ENCODE measurements at regions not wholly inside any gene's neighbourhood (a gene's known extent, or its start where the extent isn't known, plus 50 kb on each side); places are given as distances from the start of the nearest gene placed in this dataset.

DNA sequence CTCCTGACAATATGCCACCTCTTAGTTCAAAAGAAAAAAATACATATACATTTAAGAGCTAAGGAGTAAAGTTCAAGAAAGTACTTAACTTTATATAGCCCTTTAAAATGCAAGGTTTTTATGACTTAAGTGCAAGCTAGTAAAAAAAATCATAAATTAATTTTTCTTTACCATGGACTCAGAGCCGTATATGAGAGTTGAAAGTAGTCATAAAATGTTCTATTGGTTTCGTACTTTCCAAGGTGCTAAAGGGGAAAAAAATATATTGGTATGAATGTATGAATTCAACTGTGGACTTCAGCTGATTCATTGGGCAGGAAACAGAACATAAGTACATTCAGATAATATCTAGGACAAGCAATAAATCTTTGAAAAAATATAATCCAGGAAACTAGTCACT, 869.8 kb upstream of the AGA start:
- Histone ChIP-seq H3K27ac (no peak overlapping the region), H3K4me1 (no peaks in the 10 kb centered on the region), H3K27me3 (no peaks in the 10 kb centered on the region), H3K36me3 (no peaks in the 10 kb centered on the region), H3K9me3 (no peaks in the 10 kb centered on the region), H3K4me3 (no peak overlapping the region)
- no peak for DNase-seq
- ATAC-seq, result no peak
- intact Hi-C loops (cut with DNase I), result no loop called here
- 75 to 87% methylated on average over 2 of the region's 2 CpGs for WGBS, 2 donors
- TF ChIP-seq CTCF (IDR thresholded peaks at IDR 0.05), result no peak

- no peak for TF ChIP-seq CTCF (IDR thresholded peaks at IDR 0.05)
- intact Hi-C loops (cut with DNase I), result no loop called here
- Histone ChIP-seq H3K27ac (no peak overlapping the region), H3K4me1 (no peaks in the 10 kb centered on the region), H3K36me3 (no peaks in the 10 kb centered on the region), H3K27me3 (no peaks in the 10 kb centered on the region), H3K4me3 (no peak overlapping the region), H3K9me3 (peaks cover 0 to 13% (median 4%) of the 10 kb centered on the region in 11 donors)
- DNase-seq (no peak), ATAC-seq (no peak)
- WGBS, 2 donors, result 84 to 91% methylated on average over 3 of the region's 3 CpGs
Measured at GRCh38 chr4:178314287-178314686, 872.0 kb upstream of the AGA start.

DNA sequence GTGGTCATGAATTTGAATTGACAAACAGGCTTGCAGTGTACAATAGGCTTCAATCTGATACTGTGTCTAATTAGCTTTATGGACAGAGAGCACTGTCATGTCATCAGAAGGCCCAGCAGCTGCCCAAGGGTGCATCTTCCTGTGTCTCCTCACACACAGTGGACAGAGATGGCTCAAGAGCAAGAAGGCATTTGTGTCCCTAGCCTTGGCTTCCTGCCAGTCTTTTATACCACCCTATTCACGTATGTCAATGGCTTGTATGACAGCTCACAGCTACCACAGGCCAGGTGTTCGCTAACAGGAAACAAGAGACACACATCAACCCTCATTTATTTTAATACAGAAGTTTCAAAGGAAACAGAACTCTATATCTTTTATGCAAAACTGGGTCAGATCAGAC, 874.0 kb upstream of the AGA start:
- intact Hi-C loops (cut with DNase I), result no loop called here
- TF ChIP-seq CTCF (IDR thresholded peaks at IDR 0.05), result no peak
- ATAC-seq, result no peak

GRCh38 chr4:178320003-178320402, 877.8 kb upstream of the AGA start:
- no peaks in the 10 kb centered on the region for H3K36me3 ChIP-seq
- DNase-seq, result no peak
- 92 to 94% methylated on average over 1 of the region's 1 CpG for WGBS, 2 donors
- H3K4me1 ChIP-seq, result no peaks in the 10 kb centered on the region
- no peak overlapping the region for H3K4me3 ChIP-seq
- no peak for TF ChIP-seq CTCF (IDR thresholded peaks at IDR 0.05)
- H3K27ac ChIP-seq, result no peak overlapping the region
- intact Hi-C loops (cut with DNase I), result no loop called here
- peaks cover 0 to 36% (median 21%) of the 10 kb centered on the region in 11 donors for H3K9me3 ChIP-seq
- ATAC-seq, result no peak
- H3K27me3 ChIP-seq, result no peaks in the 10 kb centered on the region

More for the DNA sequence above, 874.0 kb upstream of the AGA start:
- no peak for DNase-seq
- H3K27ac ChIP-seq, result no peak overlapping the region
- H3K4me3 ChIP-seq, result no peak overlapping the region
- no peaks in the 10 kb centered on the region for H3K4me1 ChIP-seq
- H3K27me3 ChIP-seq, result no peaks in the 10 kb centered on the region
- H3K36me3 ChIP-seq, result no peaks in the 10 kb centered on the region
- WGBS, 2 donors, result 49 to 53% methylated on average over 2 of the region's 2 CpGs
- H3K9me3 ChIP-seq, result peaks cover 0 to 33% (median 17%) of the 10 kb centered on the region in 11 donors
